ENCODE measurements at regions not wholly inside any gene's neighbourhood (a gene's known extent, or its start where the extent isn't known, plus 50 kb on each side); places are given as distances from the start of the nearest gene placed in this dataset.

GRCh38 chr10:109191341-109191740, 732.0 kb downstream of the XPNPEP1 start:
- H3K36me3 ChIP-seq (replicated peaks; ENCODE audit: insufficient read depth, low read depth): no peaks in the 10 kb centered on the region

GRCh38 chr10:109187677-109188076, 735.6 kb downstream of the XPNPEP1 start:
- 31% methylated on average over 2 of the region's 2 CpGs for WGBS (ENCODE audit: low lambda C conversion rate, missing lambda C conversion rate)
- H3K9me3 ChIP-seq (ENCODE audit: low read depth): peaks cover 6% of the 10 kb centered on the region
- H3K27ac ChIP-seq: no peak overlapping the region
- no peak overlapping the region for H2AFZ ChIP-seq
- no peak overlapping the region for H3K4me3 ChIP-seq
- H3K79me2 ChIP-seq: no peaks in the 10 kb centered on the region
- H3K4me2 ChIP-seq: no peak overlapping the region
- DNase-seq (ENCODE audit: low spot score): no peak
- H3K27me3 ChIP-seq: no peaks in the 10 kb centered on the region
- no peaks in the 10 kb centered on the region for H4K20me1 ChIP-seq (ENCODE audit: insufficient read depth, poor library complexity, severe bottlenecking)
- no peaks in the 10 kb centered on the region for H3K36me3 ChIP-seq (replicated peaks; ENCODE audit: insufficient read depth, low read depth)
- no peaks in the 10 kb centered on the region for H3K9me2 ChIP-seq (replicated peaks; ENCODE audit: insufficient read depth)
- TF ChIP-seq CTCF (IDR thresholded peaks at IDR 0.05; ENCODE audit: poor library complexity) (no peak), EZH2 (IDR thresholded peaks at IDR 0.05; ENCODE audit: borderline replicate concordance) (no peak), EZH2phosphoT487 (IDR thresholded peaks at IDR 0.05; ENCODE audit: low read depth, severe bottlenecking, unreplicated experiment) (no peak)
- H3K4me1 ChIP-seq (ENCODE audit: insufficient read depth): no peaks in the 10 kb centered on the region

More at GRCh38 chr10:109191341-109191740, 732.0 kb downstream of the XPNPEP1 start:
- no peak overlapping the region for H3K4me2 ChIP-seq
- DNase-seq (ENCODE audit: low spot score): no peak
- no peaks in the 10 kb centered on the region for H3K27me3 ChIP-seq
- no peak overlapping the region for H3K27ac ChIP-seq
- H3K4me1 ChIP-seq (ENCODE audit: insufficient read depth): no peaks in the 10 kb centered on the region
- no peaks in the 10 kb centered on the region for H3K9me2 ChIP-seq (replicated peaks; ENCODE audit: insufficient read depth)
- no peaks in the 10 kb centered on the region for H4K20me1 ChIP-seq (ENCODE audit: insufficient read depth, poor library complexity, severe bottlenecking)
- H3K4me3 ChIP-seq: no peak overlapping the region
- H3K9me3 ChIP-seq (ENCODE audit: low read depth): no peaks in the 10 kb centered on the region
- 92% methylated on average over 5 of the region's 5 CpGs for WGBS (ENCODE audit: low lambda C conversion rate, missing lambda C conversion rate)
- no peaks in the 10 kb centered on the region for H3K79me2 ChIP-seq
- TF ChIP-seq EZH2phosphoT487 (IDR thresholded peaks at IDR 0.05; ENCODE audit: low read depth, severe bottlenecking, unreplicated experiment) (no peak), EZH2 (IDR thresholded peaks at IDR 0.05; ENCODE audit: borderline replicate concordance) (no peak), CTCF (IDR thresholded peaks at IDR 0.05; ENCODE audit: poor library complexity) (no peak)
- no peak overlapping the region for H2AFZ ChIP-seq

- TF ChIP-seq EZH2 (IDR thresholded peaks at IDR 0.05; ENCODE audit: borderline replicate concordance): no peak
- no peak for TF ChIP-seq EZH2phosphoT487 (IDR thresholded peaks at IDR 0.05; ENCODE audit: low read depth, severe bottlenecking, unreplicated experiment)
- TF ChIP-seq CTCF (IDR thresholded peaks at IDR 0.05; ENCODE audit: poor library complexity): no peak
- Histone ChIP-seq H3K9me2 (replicated peaks; ENCODE audit: insufficient read depth) (no peaks in the 10 kb centered on the region), H3K9me3 (ENCODE audit: low read depth) (peaks cover 6% of the 10 kb centered on the region), H3K4me2 (no peak overlapping the region), H3K79me2 (no peaks in the 10 kb centered on the region), H3K36me3 (replicated peaks; ENCODE audit: insufficient read depth, low read depth) (no peaks in the 10 kb centered on the region), H4K20me1 (ENCODE audit: insufficient read depth, poor library complexity, severe bottlenecking) (no peaks in the 10 kb centered on the region), H3K27me3 (no peaks in the 10 kb centered on the region), H3K27ac (no peak overlapping the region), H3K4me3 (no peak overlapping the region), H3K4me1 (ENCODE audit: insufficient read depth) (no peaks in the 10 kb centered on the region), H2AFZ (no peak overlapping the region)
- no peak for DNase-seq (ENCODE audit: low spot score)
These were observed 739.9 kb downstream of the XPNPEP1 start for GRCh38 chr10:109183366-109183765.

GRCh38 chr10:109178591-109178990, 744.7 kb downstream of the XPNPEP1 start:
- Histone ChIP-seq H3K36me3 (replicated peaks; ENCODE audit: insufficient read depth, low read depth) (no peaks in the 10 kb centered on the region), H3K27me3 (no peaks in the 10 kb centered on the region), H2AFZ (no peak overlapping the region), H3K9me2 (replicated peaks; ENCODE audit: insufficient read depth) (no peaks in the 10 kb centered on the region), H3K27ac (no peak overlapping the region), H3K4me2 (no peak overlapping the region), H3K79me2 (no peaks in the 10 kb centered on the region), H3K9me3 (ENCODE audit: low read depth) (no peaks in the 10 kb centered on the region), H4K20me1 (ENCODE audit: insufficient read depth, poor library complexity, severe bottlenecking) (no peaks in the 10 kb centered on the region), H3K4me3 (no peak overlapping the region), H3K4me1 (ENCODE audit: insufficient read depth) (no peaks in the 10 kb centered on the region)
- no peak for DNase-seq (ENCODE audit: low spot score)
- no peak for TF ChIP-seq CTCF (IDR thresholded peaks at IDR 0.05; ENCODE audit: poor library complexity)
- TF ChIP-seq EZH2phosphoT487 (IDR thresholded peaks at IDR 0.05; ENCODE audit: low read depth, severe bottlenecking, unreplicated experiment): no peak
- no peak for TF ChIP-seq EZH2 (IDR thresholded peaks at IDR 0.05; ENCODE audit: borderline replicate concordance)
- 67% methylated on average over 1 of the region's 1 CpG for WGBS (ENCODE audit: low lambda C conversion rate, missing lambda C conversion rate)
